ENCODE measurements at regions not wholly inside any gene's neighbourhood (a gene's known extent, or its start where the extent isn't known, plus 50 kb on each side); places are given as distances from the start of the nearest gene placed in this dataset.

GRCh38 chr4:132955146-132955545, 193.9 kb upstream of the PCDH10 start:
- Histone ChIP-seq H3K36me3 (ENCODE audit: control insufficient read depth, insufficient read depth, low read length) (no peaks in the 10 kb centered on the region), H3K4me1 (no peaks in the 10 kb centered on the region), H3K4me3 (ENCODE audit: low read depth, low read length) (no peak overlapping the region), H2AFZ (no peak overlapping the region), H3K27ac (no peak overlapping the region), H3K79me2 (no peaks in the 10 kb centered on the region), H3K9me3 (ENCODE audit: control insufficient read depth, low read length) (no peaks in the 10 kb centered on the region), H3K27me3 (ENCODE audit: control insufficient read depth, insufficient read depth, low read length) (no peaks in the 10 kb centered on the region), H3K4me2 (ENCODE audit: low read length) (no peak overlapping the region), H3K9ac (no peak overlapping the region)
- TF ChIP-seq, protein P1, sequence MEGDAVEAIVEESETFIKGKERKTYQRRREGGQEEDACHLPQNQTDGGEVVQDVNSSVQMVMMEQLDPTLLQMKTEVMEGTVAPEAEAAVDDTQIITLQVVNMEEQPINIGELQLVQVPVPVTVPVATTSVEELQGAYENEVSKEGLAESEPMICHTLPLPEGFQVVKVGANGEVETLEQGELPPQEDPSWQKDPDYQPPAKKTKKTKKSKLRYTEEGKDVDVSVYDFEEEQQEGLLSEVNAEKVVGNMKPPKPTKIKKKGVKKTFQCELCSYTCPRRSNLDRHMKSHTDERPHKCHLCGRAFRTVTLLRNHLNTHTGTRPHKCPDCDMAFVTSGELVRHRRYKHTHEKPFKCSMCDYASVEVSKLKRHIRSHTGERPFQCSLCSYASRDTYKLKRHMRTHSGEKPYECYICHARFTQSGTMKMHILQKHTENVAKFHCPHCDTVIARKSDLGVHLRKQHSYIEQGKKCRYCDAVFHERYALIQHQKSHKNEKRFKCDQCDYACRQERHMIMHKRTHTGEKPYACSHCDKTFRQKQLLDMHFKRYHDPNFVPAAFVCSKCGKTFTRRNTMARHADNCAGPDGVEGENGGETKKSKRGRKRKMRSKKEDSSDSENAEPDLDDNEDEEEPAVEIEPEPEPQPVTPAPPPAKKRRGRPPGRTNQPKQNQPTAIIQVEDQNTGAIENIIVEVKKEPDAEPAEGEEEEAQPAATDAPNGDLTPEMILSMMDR (IDR thresholded peaks at IDR 0.05): no peak

GRCh38 chr4:132956962-132957361, 192.1 kb upstream of the PCDH10 start:
- Histone ChIP-seq H3K4me3 (ENCODE audit: low read depth, low read length) (no peak overlapping the region), H3K4me1 (no peaks in the 10 kb centered on the region), H3K4me2 (ENCODE audit: low read length) (no peak overlapping the region), H3K9ac (no peak overlapping the region), H3K27ac (no peak overlapping the region), H3K27me3 (ENCODE audit: control insufficient read depth, insufficient read depth, low read length) (no peaks in the 10 kb centered on the region), H3K36me3 (ENCODE audit: control insufficient read depth, insufficient read depth, low read length) (no peaks in the 10 kb centered on the region), H3K79me2 (no peaks in the 10 kb centered on the region), H2AFZ (no peak overlapping the region), H3K9me3 (ENCODE audit: control insufficient read depth, low read length) (no peaks in the 10 kb centered on the region)
- TF ChIP-seq, protein P1 (IDR thresholded peaks at IDR 0.05): no peak

- TF ChIP-seq, protein P1 (IDR thresholded peaks at IDR 0.05): no peak
- Histone ChIP-seq H3K9ac (no peak overlapping the region), H3K36me3 (ENCODE audit: control insufficient read depth, insufficient read depth, low read length) (no peaks in the 10 kb centered on the region), H3K9me3 (ENCODE audit: control insufficient read depth, low read length) (no peaks in the 10 kb centered on the region), H3K27ac (no peak overlapping the region), H2AFZ (no peak overlapping the region), H3K79me2 (no peaks in the 10 kb centered on the region), H3K4me3 (ENCODE audit: low read depth, low read length) (no peak overlapping the region), H3K4me1 (no peaks in the 10 kb centered on the region), H3K27me3 (ENCODE audit: control insufficient read depth, insufficient read depth, low read length) (no peaks in the 10 kb centered on the region), H3K4me2 (ENCODE audit: low read length) (no peak overlapping the region)
Measured at GRCh38 chr4:132958457-132959263, 190.4 kb upstream of the PCDH10 start.

GRCh38 chr4:132981611-132982010, 167.5 kb upstream of the PCDH10 start:
- H3K79me2 ChIP-seq: no peaks in the 10 kb centered on the region
- H3K4me3 ChIP-seq (ENCODE audit: low read depth, low read length): no peak overlapping the region
- H3K27ac ChIP-seq: no peak overlapping the region
- no peaks in the 10 kb centered on the region for H3K27me3 ChIP-seq (ENCODE audit: control insufficient read depth, insufficient read depth, low read length)
- H3K4me2 ChIP-seq (ENCODE audit: low read length): no peak overlapping the region
- TF ChIP-seq, protein P1 (IDR thresholded peaks at IDR 0.05): no peak
- no peaks in the 10 kb centered on the region for H3K36me3 ChIP-seq (ENCODE audit: control insufficient read depth, insufficient read depth, low read length)
- no peak overlapping the region for H2AFZ ChIP-seq
- no peaks in the 10 kb centered on the region for H3K9me3 ChIP-seq (ENCODE audit: control insufficient read depth, low read length)
- no peak overlapping the region for H3K9ac ChIP-seq
- no peaks in the 10 kb centered on the region for H3K4me1 ChIP-seq

GRCh38 chr4:132982151-132982550, 166.9 kb upstream of the PCDH10 start:
- Histone ChIP-seq H3K4me3 (ENCODE audit: low read depth, low read length) (no peak overlapping the region), H3K9me3 (ENCODE audit: control insufficient read depth, low read length) (no peaks in the 10 kb centered on the region), H3K4me2 (ENCODE audit: low read length) (no peak overlapping the region), H3K27me3 (ENCODE audit: control insufficient read depth, insufficient read depth, low read length) (no peaks in the 10 kb centered on the region), H2AFZ (no peak overlapping the region), H3K9ac (no peak overlapping the region), H3K79me2 (no peaks in the 10 kb centered on the region), H3K27ac (no peak overlapping the region), H3K36me3 (ENCODE audit: control insufficient read depth, insufficient read depth, low read length) (no peaks in the 10 kb centered on the region), H3K4me1 (no peaks in the 10 kb centered on the region)
- TF ChIP-seq, protein P1 (IDR thresholded peaks at IDR 0.05): no peak
